ENCODE measurements at regions not wholly inside any gene's neighbourhood (a gene's known extent, or its start where the extent isn't known, plus 50 kb on each side); places are given as distances from the start of the nearest gene placed in this dataset.

GRCh38 chrX:42695800-42696358 is 82.1 kb downstream of the PPP1R2C start:
- WGBS, 2 donors = 59 to 72% methylated on average over 4 of the region's 4 CpGs
- TF ChIP-seq, protein P1, sequence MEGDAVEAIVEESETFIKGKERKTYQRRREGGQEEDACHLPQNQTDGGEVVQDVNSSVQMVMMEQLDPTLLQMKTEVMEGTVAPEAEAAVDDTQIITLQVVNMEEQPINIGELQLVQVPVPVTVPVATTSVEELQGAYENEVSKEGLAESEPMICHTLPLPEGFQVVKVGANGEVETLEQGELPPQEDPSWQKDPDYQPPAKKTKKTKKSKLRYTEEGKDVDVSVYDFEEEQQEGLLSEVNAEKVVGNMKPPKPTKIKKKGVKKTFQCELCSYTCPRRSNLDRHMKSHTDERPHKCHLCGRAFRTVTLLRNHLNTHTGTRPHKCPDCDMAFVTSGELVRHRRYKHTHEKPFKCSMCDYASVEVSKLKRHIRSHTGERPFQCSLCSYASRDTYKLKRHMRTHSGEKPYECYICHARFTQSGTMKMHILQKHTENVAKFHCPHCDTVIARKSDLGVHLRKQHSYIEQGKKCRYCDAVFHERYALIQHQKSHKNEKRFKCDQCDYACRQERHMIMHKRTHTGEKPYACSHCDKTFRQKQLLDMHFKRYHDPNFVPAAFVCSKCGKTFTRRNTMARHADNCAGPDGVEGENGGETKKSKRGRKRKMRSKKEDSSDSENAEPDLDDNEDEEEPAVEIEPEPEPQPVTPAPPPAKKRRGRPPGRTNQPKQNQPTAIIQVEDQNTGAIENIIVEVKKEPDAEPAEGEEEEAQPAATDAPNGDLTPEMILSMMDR (IDR thresholded peaks at IDR 0.05; ENCODE audit: control extremely low read depth, extremely low read depth) = no peak
- no peak for ATAC-seq (ENCODE audit: insufficient read depth, low FRiP score)

DNA sequence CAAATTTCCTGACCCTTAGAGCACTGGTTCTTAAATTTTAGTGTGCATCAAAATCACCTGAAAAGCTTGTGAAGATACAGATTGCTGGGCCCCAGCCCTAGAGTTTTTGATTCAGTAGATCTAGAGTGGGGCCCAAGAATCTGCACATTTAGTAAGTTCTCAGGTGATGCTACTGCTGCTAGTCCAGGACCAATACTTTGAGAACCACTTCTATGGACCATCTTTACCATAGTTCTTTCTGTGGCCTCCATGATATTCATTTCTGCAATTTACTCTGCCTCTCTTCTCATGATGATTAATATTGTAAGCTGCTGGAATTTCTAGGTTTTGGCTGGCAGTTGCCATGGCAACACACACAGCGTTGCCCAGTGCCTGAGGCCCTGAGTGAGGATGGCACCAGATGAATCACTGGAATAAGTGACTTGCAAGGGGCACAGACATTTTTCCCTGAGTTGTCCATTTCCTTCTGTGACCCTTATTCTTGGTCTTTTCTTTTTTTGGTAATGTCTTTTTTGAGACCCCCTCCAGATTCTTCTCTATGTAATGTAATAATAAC is 83.6 kb downstream of the PPP1R2C start:
- TF ChIP-seq, protein P1 (IDR thresholded peaks at IDR 0.05; ENCODE audit: control extremely low read depth, extremely low read depth) = no peak
- H3K36me3 ChIP-seq (ENCODE audit: control insufficient read depth in 4 of 4, insufficient read depth in 4 of 4, low read length in 4 of 4) = no peaks in the 10 kb centered on the region
- no peaks in the 10 kb centered on the region for H3K9me3 ChIP-seq (ENCODE audit: control insufficient read depth in 4 of 4, insufficient read depth in 3 of 4, low read length in 3 of 4)
- peaks cover 0 to 10% (median 6%) of the 10 kb centered on the region in 3 donors for H3K27me3 ChIP-seq (ENCODE audit: control insufficient read depth in 3 of 3, insufficient read depth in 3 of 3, low read length in 2 of 3)
- no peak overlapping the region for H3K9ac ChIP-seq (ENCODE audit: insufficient read depth in 1 of 2, low read length in 2 of 2)
- WGBS, 2 donors = 69 to 93% methylated on average over 1 of the region's 1 CpG
- H3K4me3 ChIP-seq = no peak overlapping the region
- ATAC-seq (ENCODE audit: insufficient read depth, low FRiP score) = no peak
- H3K27ac ChIP-seq (ENCODE audit: low read depth in 1 of 2, low read length in 1 of 2) = no peak overlapping the region
- no peaks in the 10 kb centered on the region for H3K4me1 ChIP-seq (ENCODE audit: control insufficient read depth in 5 of 5, insufficient read depth in 5 of 5, low read length in 5 of 5)
- no peak for DNase-seq

More at GRCh38 chrX:42695800-42696358, 82.1 kb downstream of the PPP1R2C start:
- Histone ChIP-seq H3K27me3 (ENCODE audit: control insufficient read depth in 3 of 3, insufficient read depth in 3 of 3, low read length in 2 of 3) (peaks cover 3 to 10% (median 6%) of the 10 kb centered on the region in 3 donors), H3K27ac (ENCODE audit: low read depth in 1 of 2, low read length in 1 of 2) (no peak overlapping the region), H3K9me3 (ENCODE audit: control insufficient read depth in 4 of 4, insufficient read depth in 3 of 4, low read length in 3 of 4) (peaks cover 0 to 1% (median 0%) of the 10 kb centered on the region in 4 donors), H3K4me3 (peak overlapping the region; percentile 5), H3K4me1 (ENCODE audit: control insufficient read depth in 5 of 5, insufficient read depth in 5 of 5, low read length in 5 of 5) (no peaks in the 10 kb centered on the region), H3K9ac (ENCODE audit: insufficient read depth in 1 of 2, low read length in 2 of 2) (no peak overlapping the region), H3K36me3 (ENCODE audit: control insufficient read depth in 4 of 4, insufficient read depth in 4 of 4, low read length in 4 of 4) (no peaks in the 10 kb centered on the region)
- DNase-seq = peak in 1 of 3 donors; percentile 37

DNA sequence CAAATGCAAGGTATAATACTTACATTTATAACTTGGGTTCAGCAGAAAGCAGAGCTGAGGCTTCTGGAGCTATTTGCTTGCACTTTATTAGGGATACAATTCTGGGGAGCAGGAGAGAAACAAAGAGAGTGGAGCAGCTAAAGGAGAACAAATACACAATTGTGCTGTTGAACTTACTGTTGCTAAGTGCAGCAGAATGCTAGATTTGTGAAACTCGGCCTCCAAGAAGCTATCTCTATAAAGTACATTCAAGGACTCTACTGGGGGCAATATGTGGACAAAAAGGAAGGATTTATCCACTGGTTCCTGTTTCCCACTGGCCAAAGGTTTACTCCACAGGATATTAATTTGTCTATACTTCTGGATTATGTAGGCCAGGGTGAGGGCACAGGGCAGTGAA is 86.8 kb downstream of the PPP1R2C start:
- Histone ChIP-seq H3K4me3 (no peak overlapping the region), H3K9me3 (ENCODE audit: control insufficient read depth in 4 of 4, insufficient read depth in 3 of 4, low read length in 3 of 4) (no peaks in the 10 kb centered on the region), H3K27ac (ENCODE audit: low read depth in 1 of 2, low read length in 1 of 2) (no peak overlapping the region), H3K27me3 (ENCODE audit: control insufficient read depth in 3 of 3, insufficient read depth in 3 of 3, low read length in 2 of 3) (peaks cover 0 to 9% (median 3%) of the 10 kb centered on the region in 3 donors), H3K36me3 (ENCODE audit: control insufficient read depth in 4 of 4, insufficient read depth in 4 of 4, low read length in 4 of 4) (no peaks in the 10 kb centered on the region), H3K4me1 (ENCODE audit: control insufficient read depth in 5 of 5, insufficient read depth in 5 of 5, low read length in 5 of 5) (no peaks in the 10 kb centered on the region), H3K9ac (ENCODE audit: insufficient read depth in 1 of 2, low read length in 2 of 2) (no peak overlapping the region)
- TF ChIP-seq, protein P1 (IDR thresholded peaks at IDR 0.05; ENCODE audit: control extremely low read depth, extremely low read depth) = no peak
- 80 to 92% methylated on average over 1 of the region's 1 CpG for WGBS, 2 donors
- no peak for DNase-seq
- no peak for ATAC-seq (ENCODE audit: insufficient read depth, low FRiP score)

All from lung (tissue), 11 donors.